ENCODE measurements at regions not wholly inside any gene's neighbourhood (a gene's known extent, or its start where the extent isn't known, plus 50 kb on each side); places are given as distances from the start of the nearest gene placed in this dataset.

DNA sequence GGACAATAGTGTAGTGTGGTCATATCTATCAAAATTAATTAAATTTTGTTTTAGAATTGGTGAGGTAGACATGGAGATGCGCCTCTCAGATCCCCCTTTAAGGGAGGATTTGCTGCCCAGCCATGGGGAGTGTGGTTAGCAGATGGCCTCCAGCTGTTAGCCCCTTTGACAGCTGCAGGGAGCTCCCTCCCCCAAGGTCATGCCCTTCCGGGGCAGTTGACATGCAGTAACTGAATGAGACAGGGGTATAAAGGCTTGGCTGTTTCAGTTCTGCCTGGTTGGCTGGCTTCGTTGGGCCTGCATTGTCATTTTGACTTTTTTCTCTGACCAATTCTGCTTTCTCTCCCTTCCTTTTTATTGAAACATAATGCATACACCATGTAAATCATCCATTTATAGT is 291.5 kb upstream of the SRRM4 start:
- DNase-seq (ENCODE audit: low spot score) = no peak
- TF ChIP-seq, protein P1, sequence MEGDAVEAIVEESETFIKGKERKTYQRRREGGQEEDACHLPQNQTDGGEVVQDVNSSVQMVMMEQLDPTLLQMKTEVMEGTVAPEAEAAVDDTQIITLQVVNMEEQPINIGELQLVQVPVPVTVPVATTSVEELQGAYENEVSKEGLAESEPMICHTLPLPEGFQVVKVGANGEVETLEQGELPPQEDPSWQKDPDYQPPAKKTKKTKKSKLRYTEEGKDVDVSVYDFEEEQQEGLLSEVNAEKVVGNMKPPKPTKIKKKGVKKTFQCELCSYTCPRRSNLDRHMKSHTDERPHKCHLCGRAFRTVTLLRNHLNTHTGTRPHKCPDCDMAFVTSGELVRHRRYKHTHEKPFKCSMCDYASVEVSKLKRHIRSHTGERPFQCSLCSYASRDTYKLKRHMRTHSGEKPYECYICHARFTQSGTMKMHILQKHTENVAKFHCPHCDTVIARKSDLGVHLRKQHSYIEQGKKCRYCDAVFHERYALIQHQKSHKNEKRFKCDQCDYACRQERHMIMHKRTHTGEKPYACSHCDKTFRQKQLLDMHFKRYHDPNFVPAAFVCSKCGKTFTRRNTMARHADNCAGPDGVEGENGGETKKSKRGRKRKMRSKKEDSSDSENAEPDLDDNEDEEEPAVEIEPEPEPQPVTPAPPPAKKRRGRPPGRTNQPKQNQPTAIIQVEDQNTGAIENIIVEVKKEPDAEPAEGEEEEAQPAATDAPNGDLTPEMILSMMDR (IDR thresholded peaks at IDR 0.05; ENCODE audit: extremely low read depth, insufficient read depth, missing control alignments) = no peak
- in situ Hi-C loops (cut with MboI; ENCODE audit: low pct_unique_long_range_greater_than_20kb, low sequenced_read_pairs, unreplicated experiment) = no loop called here

DNA sequence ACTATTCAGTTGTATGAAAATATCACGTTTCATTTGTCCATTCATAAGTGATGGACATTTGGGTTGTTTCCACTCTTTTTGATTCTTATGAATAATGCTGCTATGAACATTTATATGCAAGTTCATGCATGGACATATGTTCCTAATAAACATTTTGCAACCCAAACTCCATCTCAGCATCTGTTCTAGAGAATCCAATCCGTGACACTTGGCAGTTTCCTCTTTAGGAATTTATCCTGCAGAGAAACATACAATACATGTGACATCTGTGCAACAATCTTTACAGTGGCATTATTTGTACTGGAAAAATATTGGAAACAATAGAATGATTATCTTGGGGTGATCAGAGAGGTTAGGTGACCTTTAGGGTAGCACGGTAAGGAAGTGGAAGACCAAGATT is 290.8 kb upstream of the SRRM4 start:
- TF ChIP-seq, protein P1 (IDR thresholded peaks at IDR 0.05; ENCODE audit: extremely low read depth, insufficient read depth, missing control alignments) = no peak
- in situ Hi-C loops (cut with MboI; ENCODE audit: low pct_unique_long_range_greater_than_20kb, low sequenced_read_pairs, unreplicated experiment) = no loop called here
- no peak for DNase-seq (ENCODE audit: low spot score)

DNA sequence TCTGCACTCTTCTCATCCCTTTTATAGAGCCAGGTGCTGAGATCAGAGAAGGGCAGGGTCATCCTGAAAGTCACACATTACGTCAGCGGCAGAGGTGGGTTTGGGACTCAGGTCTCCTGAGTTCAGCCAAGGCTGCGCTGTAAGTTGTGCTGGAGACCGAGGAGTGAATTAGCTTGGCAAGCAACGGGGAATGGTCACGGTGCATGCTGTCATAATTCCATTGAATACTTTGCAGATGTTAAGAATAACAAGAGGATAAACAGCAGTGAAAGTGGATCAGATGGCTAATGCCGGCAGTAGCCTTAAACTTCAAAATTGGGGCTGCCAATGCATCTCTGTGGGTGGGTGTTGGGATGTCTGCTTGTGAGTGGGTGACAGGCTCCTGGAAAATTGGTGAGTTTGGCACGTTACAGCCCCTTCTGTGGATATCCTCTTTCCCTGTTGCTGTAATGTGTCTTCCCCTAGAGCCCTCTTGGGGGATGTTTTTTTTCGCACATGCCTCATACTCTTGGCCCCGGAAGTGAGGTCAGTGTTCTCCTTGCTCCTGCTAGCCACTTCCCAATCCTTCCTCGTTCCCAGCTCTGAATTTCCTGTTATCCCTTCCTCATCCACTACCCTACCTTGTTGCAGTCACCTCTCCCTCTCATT is 287.1 kb upstream of the SRRM4 start:
- TF ChIP-seq, protein P1 (IDR thresholded peaks at IDR 0.05; ENCODE audit: extremely low read depth, insufficient read depth, missing control alignments) = no peak
- DNase-seq (ENCODE audit: low spot score) = no peak
- in situ Hi-C loops (cut with MboI; ENCODE audit: low pct_unique_long_range_greater_than_20kb, low sequenced_read_pairs, unreplicated experiment) = no loop called here

DNA sequence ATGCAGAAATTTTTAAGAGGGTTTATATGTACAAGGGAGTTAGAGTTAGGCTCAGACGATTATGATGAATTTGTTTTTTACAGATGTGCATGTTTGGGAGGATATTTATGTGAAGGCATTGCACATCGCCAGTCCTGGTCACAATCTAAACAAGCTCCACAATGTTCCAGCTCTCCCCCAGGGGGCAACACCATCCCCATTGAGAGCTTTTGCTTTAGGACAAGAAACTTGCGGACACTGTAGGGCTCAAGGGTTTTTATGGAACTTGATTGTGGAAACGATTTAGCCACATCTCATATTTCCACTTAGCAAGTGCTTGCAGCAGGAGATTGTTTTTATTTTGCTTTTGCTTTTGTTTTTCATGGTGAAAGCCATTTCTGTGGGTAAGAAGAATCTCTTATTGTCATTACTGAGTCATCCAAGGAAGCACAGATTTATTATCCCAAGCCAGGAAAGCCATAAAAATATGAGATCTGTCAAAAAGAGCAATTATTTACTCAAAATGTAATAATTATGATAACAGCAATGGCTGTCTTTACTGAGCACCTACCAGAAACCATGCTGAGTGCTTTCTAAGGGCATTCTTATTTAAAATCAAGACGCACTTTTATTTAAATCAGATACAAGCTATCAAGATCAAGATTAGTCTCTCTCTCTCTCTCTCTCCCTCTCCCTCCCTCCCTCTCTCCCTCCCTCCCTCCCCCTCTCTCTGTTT is 276.7 kb upstream of the SRRM4 start:
- TF ChIP-seq, protein P1 (IDR thresholded peaks at IDR 0.05; ENCODE audit: extremely low read depth, insufficient read depth, missing control alignments) = no peak
- DNase-seq (ENCODE audit: low spot score) = no peak
- in situ Hi-C loops (cut with MboI; ENCODE audit: low pct_unique_long_range_greater_than_20kb, low sequenced_read_pairs, unreplicated experiment) = no loop called here

DNA sequence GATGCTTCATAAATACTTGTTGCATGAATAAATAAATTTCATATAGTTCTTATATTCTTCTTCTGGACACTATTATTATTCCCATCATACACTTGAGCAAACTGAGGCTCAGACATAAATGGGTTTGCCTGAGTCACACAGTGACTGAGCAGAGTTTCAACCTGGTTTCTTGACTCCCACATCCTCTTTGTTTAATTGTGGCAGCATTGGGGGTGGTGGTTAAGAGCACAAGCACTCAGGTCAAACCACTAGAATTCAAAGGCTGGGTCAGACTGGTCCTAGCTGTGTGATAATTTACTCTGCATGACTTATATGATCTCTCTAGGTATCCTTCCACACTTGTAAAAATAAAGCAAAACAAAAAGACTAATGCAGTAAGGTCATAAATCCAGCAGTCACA is 274.9 kb upstream of the SRRM4 start:
- TF ChIP-seq, protein P1 (IDR thresholded peaks at IDR 0.05; ENCODE audit: extremely low read depth, insufficient read depth, missing control alignments) = no peak
- no peak for DNase-seq (ENCODE audit: low spot score)
- in situ Hi-C loops (cut with MboI; ENCODE audit: low pct_unique_long_range_greater_than_20kb, low sequenced_read_pairs, unreplicated experiment) = no loop called here

DNA sequence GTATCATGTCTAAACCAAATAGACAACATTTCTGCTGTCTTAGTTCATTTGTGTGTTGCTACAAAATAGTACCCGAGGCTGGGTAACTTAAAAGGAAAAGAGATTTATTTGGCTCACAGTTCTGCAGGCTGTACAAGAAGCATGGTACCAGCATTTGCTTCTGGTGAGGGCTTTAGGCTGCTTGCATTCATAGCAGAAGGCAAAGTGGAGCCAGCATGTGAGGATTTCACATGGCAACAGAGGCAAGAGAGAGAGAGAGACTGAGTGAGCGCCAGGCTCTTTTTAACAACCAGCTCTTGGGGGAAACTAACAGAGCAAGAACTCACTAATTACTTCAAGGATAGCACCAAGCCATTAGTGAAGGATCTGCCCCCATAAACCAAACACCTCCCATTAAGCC is 271.4 kb upstream of the SRRM4 start:
- in situ Hi-C loops (cut with MboI; ENCODE audit: low pct_unique_long_range_greater_than_20kb, low sequenced_read_pairs, unreplicated experiment) = no loop called here
- TF ChIP-seq, protein P1 (IDR thresholded peaks at IDR 0.05; ENCODE audit: extremely low read depth, insufficient read depth, missing control alignments) = no peak

More for the DNA sequence above, 271.4 kb upstream of the SRRM4 start:
- DNase-seq (ENCODE audit: low spot score) = no peak

Data from GM13977 (cell line).